ENCODE measurements at regions not wholly inside any gene's neighbourhood (a gene's known extent, or its start where the extent isn't known, plus 50 kb on each side); places are given as distances from the start of the nearest gene placed in this dataset.

DNA sequence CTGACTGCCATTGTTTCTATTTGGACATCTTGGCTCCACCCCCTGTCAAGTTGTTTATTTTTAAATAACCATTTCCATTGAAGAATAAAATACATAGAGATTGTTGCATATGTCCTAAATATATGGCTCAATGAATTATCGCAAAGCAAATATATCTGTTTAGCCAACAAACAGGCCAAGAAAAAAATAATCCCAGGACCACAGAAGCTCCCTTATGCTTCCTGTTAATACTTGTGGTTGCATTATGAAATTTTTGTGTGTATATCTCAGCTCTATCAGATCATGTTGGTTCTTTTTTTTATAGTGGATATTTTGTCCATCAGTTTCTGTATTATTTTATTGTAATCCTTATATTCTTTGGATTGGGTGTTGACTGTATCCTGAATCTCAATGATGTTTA is 53.4 kb upstream of the CYP2C8 start:
- DNase-seq = no peak
- Histone ChIP-seq H3K9me3 (no peaks in the 10 kb centered on the region), H3K4me1 (no peaks in the 10 kb centered on the region), H3K36me3 (ENCODE audit: low read depth, missing control alignments) (no peaks in the 10 kb centered on the region), H3K4me3 (no peak overlapping the region), H3K27ac (no peak overlapping the region), H3K27me3 (no peaks in the 10 kb centered on the region)
- intact Hi-C loops (cut with DNase I; ENCODE audit: low total_unique reads) = no loop called here
- WGBS, 2 donors = 74 to 78% methylated on average over 1 of the region's 1 CpG
- TF ChIP-seq, protein P1, sequence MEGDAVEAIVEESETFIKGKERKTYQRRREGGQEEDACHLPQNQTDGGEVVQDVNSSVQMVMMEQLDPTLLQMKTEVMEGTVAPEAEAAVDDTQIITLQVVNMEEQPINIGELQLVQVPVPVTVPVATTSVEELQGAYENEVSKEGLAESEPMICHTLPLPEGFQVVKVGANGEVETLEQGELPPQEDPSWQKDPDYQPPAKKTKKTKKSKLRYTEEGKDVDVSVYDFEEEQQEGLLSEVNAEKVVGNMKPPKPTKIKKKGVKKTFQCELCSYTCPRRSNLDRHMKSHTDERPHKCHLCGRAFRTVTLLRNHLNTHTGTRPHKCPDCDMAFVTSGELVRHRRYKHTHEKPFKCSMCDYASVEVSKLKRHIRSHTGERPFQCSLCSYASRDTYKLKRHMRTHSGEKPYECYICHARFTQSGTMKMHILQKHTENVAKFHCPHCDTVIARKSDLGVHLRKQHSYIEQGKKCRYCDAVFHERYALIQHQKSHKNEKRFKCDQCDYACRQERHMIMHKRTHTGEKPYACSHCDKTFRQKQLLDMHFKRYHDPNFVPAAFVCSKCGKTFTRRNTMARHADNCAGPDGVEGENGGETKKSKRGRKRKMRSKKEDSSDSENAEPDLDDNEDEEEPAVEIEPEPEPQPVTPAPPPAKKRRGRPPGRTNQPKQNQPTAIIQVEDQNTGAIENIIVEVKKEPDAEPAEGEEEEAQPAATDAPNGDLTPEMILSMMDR (IDR thresholded peaks at IDR 0.05) = no peak
- TF ChIP-seq POLR2A (IDR thresholded peaks at IDR 0.05) = no peak

DNA sequence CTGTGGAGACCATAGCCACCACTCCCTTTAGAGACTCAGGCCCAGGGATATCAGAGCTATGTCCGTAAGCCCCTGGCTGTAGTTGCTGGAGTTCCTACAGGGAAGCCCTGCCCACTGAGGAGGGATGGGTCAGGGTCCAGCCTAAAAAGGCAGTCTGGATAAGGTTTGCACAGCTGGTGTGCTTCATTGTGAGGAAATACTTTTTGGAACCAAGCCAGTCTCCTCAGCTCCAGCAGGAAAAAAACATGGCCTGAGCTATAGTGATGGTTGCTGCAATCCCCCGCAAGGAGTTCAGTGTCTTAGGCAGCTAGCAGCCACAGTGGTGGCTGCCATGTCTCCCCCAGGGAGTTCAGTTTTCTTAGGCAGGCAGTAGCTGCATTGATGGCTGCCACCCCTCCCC is 52.6 kb upstream of the CYP2C8 start:
- no peak overlapping the region for H3K27ac ChIP-seq
- no peaks in the 10 kb centered on the region for H3K4me1 ChIP-seq
- no peaks in the 10 kb centered on the region for H3K27me3 ChIP-seq
- intact Hi-C loops (cut with DNase I; ENCODE audit: low total_unique reads) = no loop called here
- no peak for DNase-seq
- H3K36me3 ChIP-seq (ENCODE audit: low read depth, missing control alignments) = no peaks in the 10 kb centered on the region
- 50 to 57% methylated on average over 1 to 2 of the region's 2 CpGs for WGBS, 2 donors
- no peak for TF ChIP-seq POLR2A (IDR thresholded peaks at IDR 0.05)
- TF ChIP-seq, protein P1 (IDR thresholded peaks at IDR 0.05) = no peak
- H3K4me3 ChIP-seq = no peak overlapping the region
- no peaks in the 10 kb centered on the region for H3K9me3 ChIP-seq

Data from testis (tissue), 2 donors.